PC-9 (cell line): ENCODE measurements at regions not wholly inside any gene's neighbourhood (a gene's known extent, or its start where the extent isn't known, plus 50 kb on each side); places are given as distances from the start of the nearest gene placed in this dataset.

Source experiments
- CTCF ChIP-seq: fragments of 200-600 bp; sonication (generic); conservative IDR thresholded peaks from 2 replicates; pipeline ENCODE4 v1.6.1; 2017; ENCODE audit warnings: mixed run types, antibody characterized with exemption, mild to moderate bottlenecking, moderate library complexity
- EZH2 ChIP-seq: fragments of 200-600 bp; sonication (generic); IDR thresholded peaks from 2 replicates; pipeline ENCODE4 v1.8.0; 2017; ENCODE audit warnings: antibody characterized with exemption, low read depth

- TF ChIP-seq EZH2: no peak
- no peak for TF ChIP-seq CTCF
Observed at GRCh38 chr22:26970809-26971394, 313.5 kb downstream of the MIAT start.
